TTC549 (cell line): ENCODE measurements at regions not wholly inside any gene's neighbourhood (a gene's known extent, or its start where the extent isn't known, plus 50 kb on each side); places are given as distances from the start of the nearest gene placed in this dataset.

Source experiments
- FAIRE-seq: peaks from 2 replicates; lab custom pipeline; 2012; peaks lifted over from hg19 to GRCh38; lab: Jason Lieb, UNC

GRCh38 chr6:160899671-160900430 lies 91.7 kb upstream of the MAP3K4 start:
- FAIRE-seq: no peak

GRCh38 chr6:160911949-160912348 lies 79.6 kb upstream of the MAP3K4 start:
- no peak for FAIRE-seq

GRCh38 chr6:160912411-160912810 lies 79.2 kb upstream of the MAP3K4 start:
- no peak for FAIRE-seq

- FAIRE-seq: no peak
These were observed 74.0 kb upstream of the MAP3K4 start for GRCh38 chr6:160917572-160917971.

- FAIRE-seq: no peak
These were observed 71.7 kb upstream of the MAP3K4 start for GRCh38 chr6:160919723-160920440.

- FAIRE-seq: no peak
These were observed 70.5 kb upstream of the MAP3K4 start for GRCh38 chr6:160921095-160921494.

- FAIRE-seq: no peak
These were observed 65.0 kb upstream of the MAP3K4 start for GRCh38 chr6:160926281-160927276.

GRCh38 chr6:160927416-160927815 lies 64.2 kb upstream of the MAP3K4 start:
- FAIRE-seq: no peak

GRCh38 chr6:160929361-160929760 lies 62.2 kb upstream of the MAP3K4 start:
- FAIRE-seq: no peak

GRCh38 chr6:160929831-160930230 lies 61.7 kb upstream of the MAP3K4 start:
- FAIRE-seq: no peak

GRCh38 chr6:160930547-160931377 lies 60.8 kb upstream of the MAP3K4 start:
- FAIRE-seq: peak; percentile 68

- no peak for FAIRE-seq
These were observed 59.9 kb upstream of the MAP3K4 start for GRCh38 chr6:160931378-160932310.

GRCh38 chr6:160933256-160933655 lies 58.3 kb upstream of the MAP3K4 start:
- no peak for FAIRE-seq

GRCh38 chr6:160934157-160934556 lies 57.4 kb upstream of the MAP3K4 start:
- no peak for FAIRE-seq

- no peak for FAIRE-seq
These were observed 51.4 kb upstream of the MAP3K4 start for GRCh38 chr6:160940197-160940596.
